ENCODE measurements at regions not wholly inside any gene's neighbourhood (a gene's known extent, or its start where the extent isn't known, plus 50 kb on each side); places are given as distances from the start of the nearest gene placed in this dataset.

GRCh38 chr16:87552072-87552718 is 50.1 kb upstream of the JPH3 start:
- no peak for DNase-seq

GRCh38 chr16:87551487-87551886 is 50.8 kb upstream of the JPH3 start:
- DNase-seq: no peak

- peak; percentile 47 for DNase-seq
Measured at GRCh38 chr16:87550495-87550961, 51.8 kb upstream of the JPH3 start.

GRCh38 chr16:87549627-87550494 is 52.4 kb upstream of the JPH3 start:
- DNase-seq: no peak

- DNase-seq: no peak
Measured at GRCh38 chr16:87548046-87548445, 54.3 kb upstream of the JPH3 start.

GRCh38 chr16:87543436-87544191 is 50.8 kb upstream of the ZCCHC14 start:
- DNase-seq: no peak

GRCh38 chr16:87542531-87543102 is 49.8 kb upstream of the ZCCHC14 start:
- DNase-seq: no peak
